Panc1 (cell line): ENCODE measurements at regions not wholly inside any gene's neighbourhood (a gene's known extent, or its start where the extent isn't known, plus 50 kb on each side); places are given as distances from the start of the nearest gene placed in this dataset.

ENCODE experiments used
- CTCF ChIP-seq: fragments of 450-650 bp; IDR thresholded peaks from 2 replicates; pipeline ENCODE4 v1.5.1; 2017; ENCODE audit warnings: mild to moderate bottlenecking
- POLR2AphosphoS5 ChIP-seq: IDR thresholded peaks from 2 replicates; pipeline ENCODE4 v1.6.1; 2012; ENCODE audit warnings: mild to moderate bottlenecking, low read depth, low read length, moderate library complexity

- TF ChIP-seq POLR2AphosphoS5 (no peak), CTCF (no peak)
Observed at GRCh38 chr1:222127526-222128152, 385.8 kb upstream of the DUSP10 start.
